Muscle of back (tissue), 3 donors: ENCODE measurements at regions not wholly inside any gene's neighbourhood (a gene's known extent, or its start where the extent isn't known, plus 50 kb on each side); places are given as distances from the start of the nearest gene placed in this dataset.

Experiments used
- DNase-seq, 3 donors: peaks; one replicate each; pipeline versions ENCODE4 v3.0.0 to v3.0.0-alpha.2; 2013

- DNase-seq = no peak
Observed at GRCh38 chr4:35325908-35326453, 918.3 kb downstream of the ARAP2 start.

GRCh38 chr4:35342833-35343232 lies 901.5 kb downstream of the ARAP2 start:
- DNase-seq = no peak

- no peak for DNase-seq
Observed at GRCh38 chr4:35347276-35347675, 897.0 kb downstream of the ARAP2 start.

- no peak for DNase-seq
Observed at GRCh38 chr4:35358001-35358584, 886.2 kb downstream of the ARAP2 start.

GRCh38 chr4:35364321-35364870 lies 879.9 kb downstream of the ARAP2 start:
- no peak for DNase-seq

GRCh38 chr4:35365186-35365585 lies 879.1 kb downstream of the ARAP2 start:
- DNase-seq = no peak

- DNase-seq = no peak
Observed at GRCh38 chr4:35399912-35400311, 844.4 kb downstream of the ARAP2 start.

GRCh38 chr4:35423104-35423503 lies 821.2 kb downstream of the ARAP2 start:
- no peak for DNase-seq

- DNase-seq = no peak
Observed at GRCh38 chr4:35447474-35447873, 796.8 kb downstream of the ARAP2 start.

- no peak for DNase-seq
Observed at GRCh38 chr4:35459045-35459444, 785.3 kb downstream of the ARAP2 start.

GRCh38 chr4:35461931-35462659 lies 782.2 kb downstream of the ARAP2 start:
- DNase-seq = no peak

GRCh38 chr4:35463251-35463952 lies 780.9 kb downstream of the ARAP2 start:
- no peak for DNase-seq

GRCh38 chr4:35464964-35465528 lies 779.3 kb downstream of the ARAP2 start:
- DNase-seq = no peak

- DNase-seq = no peak
Observed at GRCh38 chr4:35491093-35491492, 753.2 kb downstream of the ARAP2 start.

GRCh38 chr4:35493977-35494376 lies 750.3 kb downstream of the ARAP2 start:
- DNase-seq = no peak

- DNase-seq = no peak
Observed at GRCh38 chr4:35494955-35495354, 749.4 kb downstream of the ARAP2 start.

GRCh38 chr4:35500812-35501211 lies 743.5 kb downstream of the ARAP2 start:
- DNase-seq = no peak

- no peak for DNase-seq
Observed at GRCh38 chr4:35503435-35503834, 740.9 kb downstream of the ARAP2 start.

GRCh38 chr4:35506161-35506560 lies 738.2 kb downstream of the ARAP2 start:
- no peak for DNase-seq

- no peak for DNase-seq
Observed at GRCh38 chr4:35511851-35512250, 732.5 kb downstream of the ARAP2 start.

- DNase-seq = no peak
Observed at GRCh38 chr4:35516102-35516501, 728.2 kb downstream of the ARAP2 start.

- no peak for DNase-seq
Observed at GRCh38 chr4:35520059-35520458, 724.3 kb downstream of the ARAP2 start.
